ENCODE measurements at regions not wholly inside any gene's neighbourhood (a gene's known extent, or its start where the extent isn't known, plus 50 kb on each side); places are given as distances from the start of the nearest gene placed in this dataset.
"Not testable (repeated sequence)": the region's sequence is repeated elsewhere in the genome, so short reads cannot be mapped to it uniquely, and the experiment has no call there.

- Histone ChIP-seq H3K9me3 (ENCODE audit: control insufficient read depth in 1 of 2, insufficient read depth in 1 of 2, low read length in 2 of 2) (no peaks in the 10 kb centered on the region), H3K27ac (ENCODE audit: low read depth in 1 of 2, low read length in 2 of 2) (no peak overlapping the region), H3K27me3 (ENCODE audit: control insufficient read depth in 1 of 2, insufficient read depth in 2 of 2, low read length in 2 of 2) (no peaks in the 10 kb centered on the region), H3K4me1 (ENCODE audit: insufficient read depth, low read length) (peaks cover 32% of the 10 kb centered on the region), H3K36me3 (ENCODE audit: insufficient read depth, low read length) (no peaks in the 10 kb centered on the region), H3K4me3 (ENCODE audit: low read length) (no peak overlapping the region)
- no peak overlapping the region for H3K4me3 Mint-ChIP-seq
- peaks cover 26% of the 10 kb centered on the region for H3K4me1 Mint-ChIP-seq (ENCODE audit: low read depth)
- no peak for TF ChIP-seq CTCF (IDR thresholded peaks at IDR 0.05)
- H3K27ac Mint-ChIP-seq: no peak overlapping the region
- DNase-seq: no peak
- intact Hi-C loops (cut with DNase I, micrococcal nuclease): no loop called here
- H3K36me3 Mint-ChIP-seq (ENCODE audit: low read depth): no peaks in the 10 kb centered on the region
- ChIA-PET POLR2A (interaction anchor here (1.2 to 1.8 kb wide), 2 partner anchors 12 to 13 kb away, joined by 4 to 5 read pairs; no protein-coding TSS in a partner anchor), CTCF (no interaction called here)
- no peaks in the 10 kb centered on the region for H3K27me3 Mint-ChIP-seq
- no peak for ATAC-seq (ENCODE audit: poor library complexity)
- H3K9me3 Mint-ChIP-seq: peaks cover 4% of the 10 kb centered on the region
Observed at GRCh38 chr5:56667692-56668091, 147.7 kb upstream of the MAP3K1 start.

GRCh38 chr5:56666901-56667300, 148.4 kb upstream of the MAP3K1 start:
- no peaks in the 10 kb centered on the region for H3K36me3 Mint-ChIP-seq (ENCODE audit: low read depth)
- H3K9me3 Mint-ChIP-seq: peaks cover 4% of the 10 kb centered on the region
- no peak overlapping the region for H3K27ac ChIP-seq (ENCODE audit: low read depth in 1 of 2, low read length in 2 of 2)
- peaks cover 26% of the 10 kb centered on the region for H3K4me1 ChIP-seq (ENCODE audit: insufficient read depth, low read length)
- POLR2A ChIA-PET: interaction anchor here (1.8 kb wide), 1 partner anchor 11 kb away, joined by 5 read pairs; no protein-coding TSS in a partner anchor
- no peak overlapping the region for H3K4me3 Mint-ChIP-seq
- TF ChIP-seq CTCF (IDR thresholded peaks at IDR 0.05): no peak
- DNase-seq (no peak), ATAC-seq (ENCODE audit: poor library complexity) (no peak)
- H3K4me3 ChIP-seq (ENCODE audit: low read length): no peak overlapping the region
- CTCF ChIA-PET: no interaction called here
- peaks cover 26% of the 10 kb centered on the region for H3K4me1 Mint-ChIP-seq (ENCODE audit: low read depth)
- H3K9me3 ChIP-seq (ENCODE audit: control insufficient read depth in 1 of 2, insufficient read depth in 1 of 2, low read length in 2 of 2): no peaks in the 10 kb centered on the region
- no peaks in the 10 kb centered on the region for H3K27me3 Mint-ChIP-seq
- no peaks in the 10 kb centered on the region for H3K27me3 ChIP-seq (ENCODE audit: control insufficient read depth in 1 of 2, insufficient read depth in 2 of 2, low read length in 2 of 2)
- intact Hi-C loops (cut with DNase I, micrococcal nuclease): no loop called here
- no peak overlapping the region for H3K27ac Mint-ChIP-seq
- H3K36me3 ChIP-seq (ENCODE audit: insufficient read depth, low read length): no peaks in the 10 kb centered on the region

GRCh38 chr5:56665117-56665516, 150.2 kb upstream of the MAP3K1 start:
- H3K9me3 Mint-ChIP-seq; H3K27me3 ChIP-seq (ENCODE audit: control insufficient read depth in 1 of 2, insufficient read depth in 2 of 2, low read length in 2 of 2); H3K36me3 ChIP-seq (ENCODE audit: insufficient read depth, low read length); DNase-seq; H3K27ac Mint-ChIP-seq; H3K4me3 ChIP-seq (ENCODE audit: low read length); intact Hi-C loops (cut with DNase I, micrococcal nuclease); H3K27me3 Mint-ChIP-seq; H3K36me3 Mint-ChIP-seq (ENCODE audit: low read depth); ATAC-seq (ENCODE audit: poor library complexity); H3K27ac ChIP-seq (ENCODE audit: low read depth in 1 of 2, low read length in 2 of 2); CTCF ChIA-PET; H3K4me3 Mint-ChIP-seq; H3K9me3 ChIP-seq (ENCODE audit: control insufficient read depth in 1 of 2, insufficient read depth in 1 of 2, low read length in 2 of 2): not testable (repeated sequence)
- peaks cover 14% of the 10 kb centered on the region for H3K4me1 Mint-ChIP-seq (ENCODE audit: low read depth)
- peaks cover 13% of the 10 kb centered on the region for H3K4me1 ChIP-seq (ENCODE audit: insufficient read depth, low read length)
- POLR2A ChIA-PET: interaction anchor here (0.8 kb wide), 1 partner anchor 120 kb away, joined by 3 read pairs; no protein-coding TSS in a partner anchor

GRCh38 chr5:56664025-56664424, 151.3 kb upstream of the MAP3K1 start:
- no peak for ATAC-seq (ENCODE audit: poor library complexity)
- H3K27me3 Mint-ChIP-seq: no peaks in the 10 kb centered on the region
- ChIA-PET CTCF (no interaction called here), POLR2A (no interaction called here)
- peaks cover 9% of the 10 kb centered on the region for H3K4me1 Mint-ChIP-seq (ENCODE audit: low read depth)
- H3K27me3 ChIP-seq (ENCODE audit: control insufficient read depth in 1 of 2, insufficient read depth in 2 of 2, low read length in 2 of 2): no peaks in the 10 kb centered on the region
- H3K36me3 ChIP-seq (ENCODE audit: insufficient read depth, low read length): no peaks in the 10 kb centered on the region
- no peak overlapping the region for H3K4me3 ChIP-seq (ENCODE audit: low read length)
- peaks cover 0 to 5% of the 10 kb centered on the region in 2 experiments for H3K9me3 ChIP-seq (ENCODE audit: control insufficient read depth in 1 of 2, insufficient read depth in 1 of 2, low read length in 2 of 2)
- peaks cover 4% of the 10 kb centered on the region for H3K9me3 Mint-ChIP-seq
- no peaks in the 10 kb centered on the region for H3K36me3 Mint-ChIP-seq (ENCODE audit: low read depth)
- TF ChIP-seq CTCF (IDR thresholded peaks at IDR 0.05): no peak
- no peak for DNase-seq
- no peak overlapping the region for H3K4me3 Mint-ChIP-seq
- intact Hi-C loops (cut with DNase I, micrococcal nuclease): loop anchor here in 1 of 2 experiments (5.0 kb wide), 1 partner anchor 62 kb away; no protein-coding TSS in a partner anchor
- H3K27ac Mint-ChIP-seq: no peak overlapping the region
- peaks cover 2% of the 10 kb centered on the region for H3K4me1 ChIP-seq (ENCODE audit: insufficient read depth, low read length)
- H3K27ac ChIP-seq (ENCODE audit: low read depth in 1 of 2, low read length in 2 of 2): no peak overlapping the region

Data from CD4-positive, alpha-beta T cell (primary cell).